ENCODE measurements at regions not wholly inside any gene's neighbourhood (a gene's known extent, or its start where the extent isn't known, plus 50 kb on each side); places are given as distances from the start of the nearest gene placed in this dataset.
"Not testable (repeated sequence)": the region's sequence is repeated elsewhere in the genome, so short reads cannot be mapped to it uniquely, and the experiment has no call there.

DNA sequence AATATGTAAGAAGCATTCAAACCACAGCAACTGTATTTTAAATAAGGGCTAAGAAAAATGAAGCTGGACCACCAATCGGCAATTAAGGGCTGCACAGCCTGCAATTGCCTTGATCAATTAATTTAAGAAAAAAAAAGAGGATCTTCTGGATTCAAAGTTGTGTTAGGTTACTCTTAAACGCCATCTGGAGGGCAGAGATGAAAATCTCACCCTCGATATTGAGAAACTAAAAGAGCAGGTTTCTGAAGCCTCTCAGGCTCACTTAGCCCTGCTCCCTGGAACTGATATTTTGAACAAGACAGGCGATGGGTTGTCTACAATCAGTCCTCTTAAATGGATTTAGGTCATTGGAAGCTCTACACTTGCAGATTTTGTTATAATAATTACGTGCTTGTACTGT, 579.4 kb downstream of the GRXCR1 start:
- no peaks in the 10 kb centered on the region for H3K36me3 ChIP-seq
- no peaks in the 10 kb centered on the region for H3K4me1 ChIP-seq
- no peak overlapping the region for H3K4me3 ChIP-seq
- 74 to 75% methylated on average over 5 of the region's 5 CpGs for WGBS, 2 donors
- H3K9me3 ChIP-seq, result peaks cover 0 to 31% (median 2%) of the 10 kb centered on the region in 4 donors
- H3K27me3 ChIP-seq, result no peaks in the 10 kb centered on the region
- TF ChIP-seq, protein P1, sequence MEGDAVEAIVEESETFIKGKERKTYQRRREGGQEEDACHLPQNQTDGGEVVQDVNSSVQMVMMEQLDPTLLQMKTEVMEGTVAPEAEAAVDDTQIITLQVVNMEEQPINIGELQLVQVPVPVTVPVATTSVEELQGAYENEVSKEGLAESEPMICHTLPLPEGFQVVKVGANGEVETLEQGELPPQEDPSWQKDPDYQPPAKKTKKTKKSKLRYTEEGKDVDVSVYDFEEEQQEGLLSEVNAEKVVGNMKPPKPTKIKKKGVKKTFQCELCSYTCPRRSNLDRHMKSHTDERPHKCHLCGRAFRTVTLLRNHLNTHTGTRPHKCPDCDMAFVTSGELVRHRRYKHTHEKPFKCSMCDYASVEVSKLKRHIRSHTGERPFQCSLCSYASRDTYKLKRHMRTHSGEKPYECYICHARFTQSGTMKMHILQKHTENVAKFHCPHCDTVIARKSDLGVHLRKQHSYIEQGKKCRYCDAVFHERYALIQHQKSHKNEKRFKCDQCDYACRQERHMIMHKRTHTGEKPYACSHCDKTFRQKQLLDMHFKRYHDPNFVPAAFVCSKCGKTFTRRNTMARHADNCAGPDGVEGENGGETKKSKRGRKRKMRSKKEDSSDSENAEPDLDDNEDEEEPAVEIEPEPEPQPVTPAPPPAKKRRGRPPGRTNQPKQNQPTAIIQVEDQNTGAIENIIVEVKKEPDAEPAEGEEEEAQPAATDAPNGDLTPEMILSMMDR (IDR thresholded peaks at IDR 0.05), result no peak
- TF ChIP-seq POLR2A (IDR thresholded peaks at IDR 0.05) (no peak), EP300 (IDR thresholded peaks at IDR 0.05) (no peak)
- DNase-seq (ENCODE audit: low spot score in 2 of 2), result no peak
- no peak overlapping the region for H3K27ac ChIP-seq

DNA sequence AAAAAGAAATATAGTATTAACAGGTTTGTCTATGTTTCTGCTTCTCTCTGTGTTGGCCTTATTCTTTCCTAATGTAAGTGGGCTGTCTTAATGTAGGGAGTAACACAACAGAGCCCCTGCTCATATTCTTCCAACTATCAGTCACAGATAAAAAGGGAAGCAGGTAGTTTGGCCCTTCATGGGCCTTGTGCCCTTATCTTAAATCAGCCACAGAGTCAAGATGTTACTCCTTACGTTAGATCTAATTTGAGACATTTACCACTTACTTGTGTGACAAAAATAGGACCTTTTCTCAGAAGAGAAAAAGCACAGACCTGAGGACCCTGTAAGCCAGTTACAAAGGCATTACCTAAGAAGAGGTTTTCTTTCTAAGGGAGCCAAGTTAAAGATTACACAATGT, 589.0 kb downstream of the GRXCR1 start:
- 60 to 64% methylated on average over 1 of the region's 1 CpG for WGBS, 2 donors
- Histone ChIP-seq H3K9me3 (no peaks in the 10 kb centered on the region), H3K27me3 (no peaks in the 10 kb centered on the region), H3K4me1 (no peaks in the 10 kb centered on the region), H3K27ac (no peak overlapping the region), H3K4me3 (no peak overlapping the region), H3K36me3 (no peaks in the 10 kb centered on the region)
- TF ChIP-seq, protein P1 (IDR thresholded peaks at IDR 0.05), result no peak
- no peak for TF ChIP-seq POLR2A (IDR thresholded peaks at IDR 0.05)
- TF ChIP-seq EP300 (IDR thresholded peaks at IDR 0.05), result no peak
- DNase-seq (ENCODE audit: low spot score in 2 of 2), result no peak

DNA sequence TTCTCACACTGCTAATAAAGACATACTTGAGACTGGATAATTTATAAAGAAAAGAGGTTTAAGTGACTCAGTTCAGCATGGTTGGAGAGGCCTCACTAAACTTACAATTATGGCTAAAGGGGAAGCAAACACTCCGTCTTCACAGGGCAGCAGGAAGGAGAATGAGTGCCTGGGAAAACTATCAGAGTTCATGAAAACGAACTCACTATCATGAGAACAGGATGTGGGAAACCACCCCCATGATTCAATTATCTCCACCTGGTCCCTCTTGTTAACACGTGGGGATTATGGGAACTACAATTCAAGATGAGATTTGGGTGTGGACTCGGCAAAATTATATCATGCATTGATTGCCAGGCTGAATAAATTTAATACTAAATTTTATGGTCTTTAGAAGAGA, 592.7 kb downstream of the GRXCR1 start:
- Histone ChIP-seq H3K27me3 (no peaks in the 10 kb centered on the region), H3K27ac (no peak overlapping the region), H3K9me3 (peaks cover 0 to 13% (median 4%) of the 10 kb centered on the region in 4 donors), H3K4me3 (no peak overlapping the region), H3K36me3 (no peaks in the 10 kb centered on the region), H3K4me1 (no peaks in the 10 kb centered on the region)
- no peak for DNase-seq (ENCODE audit: low spot score in 2 of 2)
- 45 to 50% methylated on average over 4 of the region's 4 CpGs for WGBS, 2 donors
- no peak for TF ChIP-seq POLR2A (IDR thresholded peaks at IDR 0.05)
- TF ChIP-seq, protein P1 (IDR thresholded peaks at IDR 0.05), result no peak
- no peak for TF ChIP-seq EP300 (IDR thresholded peaks at IDR 0.05)

DNA sequence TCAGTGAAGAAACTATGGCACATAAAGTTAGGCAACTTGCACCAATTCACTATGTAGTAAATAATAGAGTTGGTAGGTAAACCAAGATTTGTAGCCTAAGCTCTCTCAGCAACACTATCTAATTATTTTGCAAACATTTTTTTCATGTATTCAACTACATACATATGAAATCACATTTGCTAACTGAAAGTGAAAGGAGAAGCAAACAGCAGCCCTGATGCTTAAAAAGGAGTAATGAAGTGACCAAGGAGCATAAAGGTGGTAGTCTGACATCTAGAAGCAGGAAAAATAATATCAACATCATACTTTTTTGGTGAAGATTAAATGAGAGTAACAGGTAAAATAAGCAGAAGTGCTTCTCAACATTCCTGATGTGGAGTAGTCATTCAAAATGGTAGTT, 603.7 kb downstream of the GRXCR1 start:
- Histone ChIP-seq H3K27me3 (no peaks in the 10 kb centered on the region), H3K9me3 (peaks cover 0 to 2% (median 0%) of the 10 kb centered on the region in 4 donors), H3K36me3 (no peaks in the 10 kb centered on the region), H3K4me1 (no peaks in the 10 kb centered on the region), H3K27ac (no peak overlapping the region), H3K4me3 (no peak overlapping the region)
- TF ChIP-seq EP300 (IDR thresholded peaks at IDR 0.05) (no peak), POLR2A (IDR thresholded peaks at IDR 0.05) (no peak)
- TF ChIP-seq, protein P1 (IDR thresholded peaks at IDR 0.05), result no peak
- DNase-seq (ENCODE audit: low spot score in 2 of 2), result no peak

DNA sequence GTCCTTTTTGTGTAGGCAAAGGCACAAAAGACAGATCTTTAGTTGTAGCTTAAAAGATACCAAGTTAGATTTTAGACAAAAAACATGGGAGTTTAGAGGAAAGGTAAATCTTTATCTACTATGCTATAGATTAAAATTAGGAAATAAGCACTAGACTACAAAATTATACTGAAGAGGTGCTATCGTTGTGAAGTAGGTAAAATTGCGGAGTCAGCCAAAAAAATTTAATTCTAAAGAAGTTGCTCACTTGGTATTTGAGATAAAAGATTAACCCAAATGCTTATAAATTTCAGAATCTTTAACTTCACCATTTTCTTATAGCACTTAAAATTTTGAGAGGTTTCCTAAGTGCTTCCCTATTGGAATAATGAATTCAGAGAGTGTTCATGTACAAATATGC, 604.1 kb downstream of the GRXCR1 start:
- H3K27ac ChIP-seq, result no peak overlapping the region
- H3K27me3 ChIP-seq, result no peaks in the 10 kb centered on the region
- TF ChIP-seq EP300 (IDR thresholded peaks at IDR 0.05) (no peak), POLR2A (IDR thresholded peaks at IDR 0.05) (no peak)
- TF ChIP-seq, protein P1 (IDR thresholded peaks at IDR 0.05), result no peak
- DNase-seq (ENCODE audit: low spot score in 2 of 2), result no peak
- no peaks in the 10 kb centered on the region for H3K9me3 ChIP-seq
- H3K4me3 ChIP-seq, result no peak overlapping the region
- H3K36me3 ChIP-seq, result no peaks in the 10 kb centered on the region
- H3K4me1 ChIP-seq, result no peaks in the 10 kb centered on the region
- WGBS, 2 donors, result 44 to 67% methylated on average over 2 of the region's 2 CpGs

DNA sequence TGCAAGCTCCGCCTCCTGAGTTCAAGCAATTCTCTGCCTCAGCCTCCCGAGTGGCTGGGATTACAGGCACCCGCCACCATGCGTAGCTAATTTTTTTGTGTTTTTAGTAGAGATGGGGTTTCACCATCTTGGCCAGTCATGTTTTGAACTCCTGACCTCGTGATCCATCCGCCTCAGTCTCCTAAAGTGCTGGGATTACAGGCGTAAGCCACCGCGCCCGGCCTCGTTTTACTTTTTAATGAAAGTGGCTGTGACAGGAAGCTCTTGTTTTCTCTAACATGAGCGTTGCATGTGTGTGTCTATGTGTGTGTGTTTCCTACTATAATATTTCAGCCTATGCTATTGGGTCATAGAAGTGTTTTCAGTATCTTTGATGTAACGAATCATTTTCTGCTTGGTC, 613.3 kb downstream of the GRXCR1 start:
- H3K27ac ChIP-seq; H3K9me3 ChIP-seq; H3K4me1 ChIP-seq; H3K27me3 ChIP-seq; DNase-seq (ENCODE audit: low spot score in 2 of 2); H3K4me3 ChIP-seq; H3K36me3 ChIP-seq: not testable (repeated sequence)
- 92 to 95% methylated on average over 13 of the region's 13 CpGs for WGBS, 2 donors
